ENCODE measurements at regions not wholly inside any gene's neighbourhood (a gene's known extent, or its start where the extent isn't known, plus 50 kb on each side); places are given as distances from the start of the nearest gene placed in this dataset.

GRCh38 chr2:37856101-37856751, 68.9 kb upstream of the RMDN2 start:
- FAIRE-seq (no peak), DNase-seq (ENCODE audit: insufficient read length, low spot score) (no peak)

GRCh38 chr2:37857575-37858399, 67.3 kb upstream of the RMDN2 start:
- no peak for FAIRE-seq
- DNase-seq (ENCODE audit: insufficient read length, low spot score) = no peak

- DNase-seq (ENCODE audit: insufficient read length, low spot score) (no peak), FAIRE-seq (no peak)
Measured at GRCh38 chr2:37858400-37858711, 66.7 kb upstream of the RMDN2 start.

- DNase-seq (ENCODE audit: insufficient read length, low spot score) = no peak
- no peak for FAIRE-seq
Measured at GRCh38 chr2:37858725-37859267, 66.3 kb upstream of the RMDN2 start.

- FAIRE-seq (no peak), DNase-seq (ENCODE audit: insufficient read length, low spot score) (no peak)
Measured at GRCh38 chr2:37862620-37863019, 62.5 kb upstream of the RMDN2 start.

GRCh38 chr2:37864217-37864616, 60.9 kb upstream of the RMDN2 start:
- DNase-seq (ENCODE audit: insufficient read length, low spot score) (no peak), FAIRE-seq (no peak)

- FAIRE-seq (no peak), DNase-seq (ENCODE audit: insufficient read length, low spot score) (no peak)
Measured at GRCh38 chr2:37865640-37866039, 59.4 kb upstream of the RMDN2 start.

GRCh38 chr2:37866171-37866934, 58.7 kb upstream of the RMDN2 start:
- FAIRE-seq (peak; percentile 18), DNase-seq (ENCODE audit: insufficient read length, low spot score) (no peak)

GRCh38 chr2:37867166-37867565, 57.9 kb upstream of the RMDN2 start:
- peak; percentile 47 for FAIRE-seq

GRCh38 chr2:37868866-37869265, 56.2 kb upstream of the RMDN2 start:
- FAIRE-seq = peak; percentile 76
- no peak for DNase-seq (ENCODE audit: insufficient read length, low spot score)

More at GRCh38 chr2:37867166-37867565, 57.9 kb upstream of the RMDN2 start:
- DNase-seq (ENCODE audit: insufficient read length, low spot score) = no peak

- no peak for FAIRE-seq
Measured at GRCh38 chr2:37869304-37869703, 55.8 kb upstream of the RMDN2 start.

GRCh38 chr2:37869771-37870170, 55.3 kb upstream of the RMDN2 start:
- DNase-seq (ENCODE audit: insufficient read length, low spot score) (no peak), FAIRE-seq (no peak)

More at GRCh38 chr2:37869304-37869703, 55.8 kb upstream of the RMDN2 start:
- no peak for DNase-seq (ENCODE audit: insufficient read length, low spot score)

GRCh38 chr2:37870829-37871228, 54.3 kb upstream of the RMDN2 start:
- FAIRE-seq = no peak
- no peak for DNase-seq (ENCODE audit: insufficient read length, low spot score)

GRCh38 chr2:37871456-37872191, 53.5 kb upstream of the RMDN2 start:
- DNase-seq (ENCODE audit: insufficient read length, low spot score) = no peak
- peak; percentile 88 for FAIRE-seq

GRCh38 chr2:37872192-37872750, 52.8 kb upstream of the RMDN2 start:
- FAIRE-seq = no peak

GRCh38 chr2:37873229-37873628, 51.9 kb upstream of the RMDN2 start:
- FAIRE-seq = no peak
- no peak for DNase-seq (ENCODE audit: insufficient read length, low spot score)

More at GRCh38 chr2:37872192-37872750, 52.8 kb upstream of the RMDN2 start:
- DNase-seq (ENCODE audit: insufficient read length, low spot score) = no peak

- FAIRE-seq = peak; percentile 69
- DNase-seq (ENCODE audit: insufficient read length, low spot score) = no peak
Measured at GRCh38 chr2:37873749-37874330, 51.2 kb upstream of the RMDN2 start.

GRCh38 chr2:37874470-37874869, 50.6 kb upstream of the RMDN2 start:
- FAIRE-seq (peak; percentile 61), DNase-seq (ENCODE audit: insufficient read length, low spot score) (no peak)
